HCT116 (cell line): ENCODE measurements at regions not wholly inside any gene's neighbourhood (a gene's known extent, or its start where the extent isn't known, plus 50 kb on each side); places are given as distances from the start of the nearest gene placed in this dataset.

ENCODE experiments used
- ATAC-seq: fragments of 200-7000 bp; cut with Tn5 transposase; 2 replicates; pipeline ENCODE4 v1.9.1; 2020; ENCODE audit warnings: mild to moderate bottlenecking, moderate library complexity
- BruUV-seq: library from RNA; stranded (reverse); fragments of 400-500 nt; replicated peaks from 2 replicates; lab custom pipeline; 2021; lab: Mats Ljungman, UMichigan
- CTCF ChIA-PET: fragments of 300-600 bp; sonication (Branson Sonifier 250); formaldehyde crosslinking; loops from one replicate; lab custom pipeline; 2021; ENCODE audit warnings: antibody characterized with exemption; lab: Charles Lee
- POLR2A ChIA-PET: fragments of 300-600, 350-600 bp; sonication (Branson Sonifier 250); formaldehyde crosslinking; loops from one replicate; lab custom pipeline; 2021; ENCODE audit warnings: antibody characterized with exemption; lab: Charles Lee
- RAD21 ChIA-PET, 2 experiments: fragments of 300-600 bp; sonication (Branson Sonifier 250); formaldehyde crosslinking; loops; one replicate each; lab custom pipeline; 2023; ENCODE audit warnings: low total read pairs in 2 of 2; ENCODE audit not compliant: uncharacterized antibody in 2 of 2, unreplicated experiment in 2 of 2, low non-redundant PET in 1 of 2; lab: Charles Lee
- DNase-seq: peaks from one replicate; pipeline ENCODE4 v3.0.0-alpha.2; 2010; ENCODE audit warnings: low read depth, low spot score
- H2AFZ ChIP-seq: fragments of 200-600 bp; shearing (Covaris generic), sonication (generic); 2 replicates; pipeline ENCODE4 v1.6.1; 2017; ENCODE audit warnings: low read depth, mixed run types, mixed read lengths, antibody characterized with exemption, low read length; ENCODE audit not compliant: poor library complexity, severe bottlenecking
- H3K27ac ChIP-seq: 2 replicates; pipeline ENCODE4 v1.5.1; 2012; ENCODE audit warnings: low read depth, low read length
- H3K27me3 ChIP-seq: fragments of 200-600 bp; sonication (generic); 2 replicates; pipeline ENCODE4 v1.6.1; 2016; ENCODE audit warnings: mixed run types, low read length, mixed read lengths; ENCODE audit not compliant: insufficient read depth
- H3K36me3 ChIP-seq, 2 experiments: fragments of 200-500 bp in 1 of 2; fragments of 200-600 bp in 1 of 2; sonication (Bioruptor generic) in 1 of 2; sonication (generic) in 1 of 2; 2 replicates each; pipeline versions ENCODE4 v1.5.1 to v1.6.1; 2014 to 2016; ENCODE audit warnings: low read length in 2 of 2, inconsistent platforms in 1 of 2, mixed read lengths in 1 of 2, mixed run types in 1 of 2; ENCODE audit not compliant: insufficient read depth in 2 of 2, control insufficient read depth in 1 of 2
- H3K4me1 ChIP-seq, 2 experiments: fragments of 200-600 bp in 1 of 2; sonication (generic) in 1 of 2; 2 replicates each; pipeline versions ENCODE4 v1.5.1 to v1.6.1; 2012 to 2017; ENCODE audit warnings: low read length in 2 of 2, inconsistent platforms in 1 of 2, mild to moderate bottlenecking in 1 of 2, mixed read lengths in 1 of 2, mixed run types in 1 of 2, moderate library complexity in 1 of 2; ENCODE audit not compliant: insufficient read depth in 2 of 2, control insufficient read depth in 1 of 2
- H3K4me2 ChIP-seq: fragments of 200-600 bp; sonication (generic); 2 replicates; pipeline ENCODE4 v1.6.1; 2017; ENCODE audit warnings: mixed run types, low read length, mixed read lengths
- H3K4me3 ChIP-seq, 2 experiments: fragments of 200-600 bp in 1 of 2; sonication (generic) in 1 of 2; replicated peaks in 1 of 2; 2 replicates each; pipeline ENCODE4 v1.5.1; 2011 to 2016; ENCODE audit warnings: low read length in 2 of 2, control low read depth in 1 of 2, low read depth in 1 of 2, mild to moderate bottlenecking in 1 of 2, mixed read lengths in 1 of 2, mixed run types in 1 of 2
- H3K79me2 ChIP-seq: fragments of 200-600 bp; sonication (generic); 2 replicates; pipeline ENCODE4 v1.6.1; 2017; ENCODE audit warnings: mild to moderate bottlenecking, mixed run types, low read length, moderate library complexity, mixed read lengths; ENCODE audit not compliant: insufficient read depth
- H3K9ac ChIP-seq: fragments of 200-600 bp; sonication (generic); 2 replicates; pipeline ENCODE4 v1.6.1; 2016; ENCODE audit warnings: low read length, mixed read lengths
- H3K9me2 ChIP-seq: fragments of 200-600 bp; sonication (generic), shearing (Covaris generic); 2 replicates; pipeline ENCODE4 v1.6.1; 2017; ENCODE audit warnings: mixed run types, mild to moderate bottlenecking, moderate library complexity; ENCODE audit not compliant: insufficient read depth
- H3K9me3 ChIP-seq, 2 experiments: fragments of 200-500 bp in 1 of 2; fragments of 200-600 bp in 1 of 2; sonication (Bioruptor generic) in 1 of 2; sonication (generic) in 1 of 2; 2 replicates each; pipeline ENCODE4 v1.6.1; 2014 to 2017; ENCODE audit warnings: low read length in 2 of 2, mixed read lengths in 2 of 2, inconsistent platforms in 1 of 2, low read depth in 1 of 2, mild to moderate bottlenecking in 1 of 2, mixed run types in 1 of 2, moderate library complexity in 1 of 2; ENCODE audit not compliant: control insufficient read depth in 1 of 2, insufficient read depth in 1 of 2
- H4K20me1 ChIP-seq: fragments of 200-600 bp; sonication (generic), shearing (Covaris generic); 2 replicates; pipeline ENCODE4 v1.6.1; 2017; ENCODE audit warnings: mixed run types, mild to moderate bottlenecking, moderate library complexity; ENCODE audit not compliant: insufficient read depth
- ELF1 ChIP-seq: IDR thresholded peaks from 2 replicates; pipeline ENCODE4 v1.6.1; 2012; ENCODE audit warnings: low read depth, borderline replicate concordance
- EZH2phosphoT487 ChIP-seq: fragments of 200-600 bp; IDR thresholded peaks from 2 replicates; pipeline ENCODE4 v1.6.1; 2018; ENCODE audit warnings: antibody characterized with exemption, borderline replicate concordance
- FOSL1 ChIP-seq: IDR thresholded peaks from 2 replicates; pipeline ENCODE4 v1.6.1; 2012; ENCODE audit warnings: low read depth
- MAX ChIP-seq: IDR thresholded peaks from 2 replicates; pipeline ENCODE4 v1.6.1; 2012
- RAD21 ChIP-seq: IDR thresholded peaks from 2 replicates; pipeline ENCODE4 v1.6.1; 2012; ENCODE audit warnings: low read depth, mild to moderate bottlenecking
- REST ChIP-seq: IDR thresholded peaks from 2 replicates; pipeline ENCODE4 v1.6.1; 2012; ENCODE audit warnings: low read depth
- SIN3A ChIP-seq: IDR thresholded peaks from 2 replicates; pipeline ENCODE4 v1.6.1; 2012; ENCODE audit warnings: low read depth
- YY1 ChIP-seq: IDR thresholded peaks from 2 replicates; pipeline ENCODE4 v1.6.1; 2011; ENCODE audit warnings: low read length, low read depth, moderate library complexity, mild to moderate bottlenecking; ENCODE audit not compliant: insufficient replicate concordance; ENCODE audit errors: extremely low read depth
- intact Hi-C: fragments of 100-400 bp; cut with micrococcal nuclease; formaldehyde crosslinking; loops from 2 replicates; pipeline ENCODE4 v1.10.0; 2022

GRCh38 chr2:16568998-16569784 is 96.4 kb downstream of the CYRIA start:
- no peak overlapping the region for H3K4me3 ChIP-seq
- H3K4me1 ChIP-seq: no peaks in the 10 kb centered on the region
- H3K36me3 ChIP-seq: no peaks in the 10 kb centered on the region
- CTCF ChIA-PET: interaction anchor here (1.4 kb wide), 1 partner anchor 44 kb away, joined by 3 read pairs; no protein-coding TSS in a partner anchor
- no TSS peak for BruUV-seq
- no peaks in the 10 kb centered on the region for H3K9me3 ChIP-seq
- RAD21 ChIA-PET: no interaction called here
- TF ChIP-seq RAD21: no peak
- TF ChIP-seq YY1: no peak
- no peak for TF ChIP-seq FOSL1
- no peak for TF ChIP-seq EZH2phosphoT487
- no peak for TF ChIP-seq SIN3A
- no peak for TF ChIP-seq ELF1
- no peak for TF ChIP-seq MAX
- TF ChIP-seq REST: no peak
- no peaks in the 10 kb centered on the region for H3K9me2 ChIP-seq
- intact Hi-C loops: no loop called here
- POLR2A ChIA-PET: no interaction called here
- no peak overlapping the region for H3K9ac ChIP-seq
- no peak overlapping the region for H3K4me2 ChIP-seq
- no peak overlapping the region for H2AFZ ChIP-seq
- no peak for ATAC-seq
- H3K27me3 ChIP-seq: no peaks in the 10 kb centered on the region; the same call in 1 of the 2 replicates
- no peaks in the 10 kb centered on the region; the same call in 1 of the 2 replicates for H4K20me1 ChIP-seq
- DNase-seq: no peak
- no peak overlapping the region for H3K27ac ChIP-seq
- no peaks in the 10 kb centered on the region for H3K79me2 ChIP-seq
